Fibroblast of the conjunctiva (primary cell): ENCODE measurements at regions not wholly inside any gene's neighbourhood (a gene's known extent, or its start where the extent isn't known, plus 50 kb on each side); places are given as distances from the start of the nearest gene placed in this dataset.
A peak's percentile ranks its signal among the peaks of the same experiment; 100 is the strongest.

ENCODE experiments used
- DNase-seq: peaks from one replicate; pipeline ENCODE4 v3.0.0-alpha.2; 2010; ENCODE audit warnings: low read depth

DNA sequence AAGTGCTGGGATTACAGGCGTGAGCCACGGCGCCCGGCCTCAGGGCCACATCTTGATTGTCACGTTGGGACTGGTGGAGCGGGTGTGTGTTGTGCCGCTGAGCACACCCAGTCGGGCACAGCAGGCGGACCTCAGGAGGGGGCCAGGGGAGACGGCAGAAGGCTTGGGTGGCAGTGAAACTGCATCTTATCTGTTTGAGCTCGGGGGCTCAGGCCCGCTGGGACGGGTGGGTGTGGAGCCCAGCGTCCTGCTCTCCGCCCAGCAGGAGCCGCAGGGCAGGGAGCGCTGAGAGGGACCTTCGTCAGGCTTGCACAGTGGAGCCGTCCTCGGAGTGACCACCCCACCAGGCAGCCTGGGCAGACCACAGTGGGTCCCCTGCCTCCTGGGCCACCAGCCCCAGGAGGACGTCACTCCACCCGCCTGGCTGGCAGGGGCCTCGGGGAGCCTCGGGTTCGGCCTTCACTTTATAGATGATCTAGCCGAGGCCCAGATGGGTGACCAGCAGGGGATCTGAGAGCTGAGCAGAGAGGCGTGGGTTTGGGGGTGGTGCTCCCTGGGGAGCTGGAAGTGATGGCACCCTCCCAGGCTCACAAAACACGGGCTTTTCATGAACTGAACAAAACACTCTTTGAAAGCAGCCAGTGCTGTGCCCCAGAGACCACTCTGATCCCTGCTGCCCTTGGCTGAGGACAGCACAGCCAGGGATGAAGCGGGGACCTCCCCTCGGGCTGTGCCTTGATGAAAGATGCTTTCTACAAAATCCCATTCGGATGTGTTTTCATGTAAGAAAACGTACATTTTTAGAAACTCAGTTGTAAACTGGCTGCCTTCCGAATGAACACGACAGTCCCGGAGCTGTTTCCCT is 181.1 kb downstream of the SEC14L1 start:
- DNase-seq: no peak

DNA sequence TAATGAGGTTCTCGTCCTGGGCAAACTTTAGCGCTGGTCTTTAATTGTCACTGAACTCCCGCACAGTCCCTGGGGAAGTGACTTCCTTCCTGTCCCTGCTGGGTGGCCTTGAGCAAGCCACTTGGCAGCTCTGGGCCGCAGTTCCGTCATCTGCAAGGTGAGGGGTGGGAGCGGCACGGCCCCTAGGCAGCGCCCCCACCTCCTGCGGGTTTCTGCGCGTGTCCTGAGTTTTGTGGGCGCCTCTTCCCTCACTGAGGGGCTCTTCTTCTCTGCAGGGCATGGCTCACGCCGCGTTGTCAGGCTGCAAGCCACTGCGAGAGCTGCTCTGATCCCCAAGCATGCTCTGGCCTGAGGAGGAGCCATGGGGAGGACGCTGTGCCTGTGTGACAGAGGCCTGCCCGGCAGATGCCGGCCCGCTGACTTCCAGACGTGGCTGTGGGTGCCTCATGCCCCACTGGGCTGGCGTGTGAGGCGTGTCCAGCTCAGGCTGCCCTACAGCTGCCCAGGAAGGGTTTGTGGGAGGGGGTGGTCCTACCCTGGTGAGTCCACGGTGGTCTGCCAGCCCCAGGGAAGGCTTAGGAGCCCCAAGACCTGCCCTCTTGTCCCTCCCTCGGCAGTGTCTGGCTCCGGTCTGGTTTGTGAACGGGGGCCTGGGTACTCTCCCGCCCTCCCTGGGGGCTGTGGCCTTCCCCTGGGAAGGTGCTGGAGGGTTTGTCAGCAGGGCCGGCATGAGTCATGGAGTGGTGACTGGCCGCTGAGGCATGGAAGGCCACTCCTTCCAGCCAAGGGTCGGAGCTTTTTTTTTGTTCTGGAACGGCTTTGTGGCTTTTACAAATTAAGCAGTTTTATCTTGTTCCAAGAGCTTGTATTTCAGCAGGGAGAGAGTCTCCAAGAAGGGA is 182.0 kb downstream of the SEC14L1 start:
- DNase-seq: peak; percentile 97

DNA sequence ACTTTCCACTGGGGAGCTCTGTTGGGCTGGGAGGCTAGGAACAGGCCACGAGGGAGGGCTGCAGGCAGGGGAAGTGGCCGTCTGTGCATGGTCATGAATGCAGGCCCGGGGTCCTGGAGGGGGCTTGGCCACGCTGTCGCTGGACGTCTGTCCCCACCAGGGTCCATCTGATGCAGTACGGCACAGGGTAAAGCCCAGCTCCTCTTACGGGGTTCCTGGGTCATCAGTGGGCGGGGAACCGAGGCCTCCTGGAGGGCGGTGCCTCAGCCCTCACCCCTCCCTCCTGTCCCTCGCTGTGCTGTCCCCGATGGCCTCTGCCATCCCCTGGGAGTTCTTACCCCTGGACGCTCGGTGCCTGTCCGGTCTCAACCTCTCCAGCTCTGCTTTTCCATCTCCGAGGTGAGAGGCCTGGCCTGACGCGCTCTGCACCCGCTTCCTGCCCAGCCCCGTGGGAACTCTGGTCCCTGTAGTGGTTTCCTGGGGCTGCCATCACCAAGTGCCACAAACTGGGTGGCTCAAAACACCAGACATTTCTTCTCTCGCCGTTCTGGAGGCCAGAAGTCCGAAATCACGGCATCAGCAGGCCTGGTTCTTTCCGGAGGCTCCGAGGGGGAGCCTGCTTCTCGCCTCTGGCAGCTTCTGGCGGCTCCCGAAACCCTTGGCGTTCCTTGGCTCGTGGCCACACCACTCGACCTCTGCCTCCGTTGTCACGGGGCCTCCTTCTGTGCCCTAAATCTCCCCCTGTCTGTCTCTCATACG is 182.8 kb downstream of the SEC14L1 start:
- no peak for DNase-seq

DNA sequence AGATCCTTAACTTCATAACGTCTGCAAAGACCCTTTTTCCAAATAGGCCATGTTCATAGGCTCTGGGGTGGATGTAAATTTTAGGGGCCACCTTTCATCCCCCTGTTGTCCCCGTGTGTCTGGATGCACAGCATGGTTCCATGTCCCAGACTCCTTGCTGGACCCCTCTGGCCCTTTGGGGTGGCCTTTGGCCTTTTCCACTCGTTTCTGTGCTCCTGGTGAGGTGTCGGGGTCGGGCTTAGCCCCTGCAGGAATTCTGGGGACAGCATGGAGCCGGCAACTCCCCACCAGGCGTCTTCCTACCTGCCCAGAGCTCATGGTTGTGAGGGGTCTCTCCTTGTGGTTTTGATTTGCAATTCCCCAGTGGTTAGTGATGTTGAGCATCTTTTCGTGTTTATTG is 183.5 kb downstream of the SEC14L1 start:
- DNase-seq: no peak

DNA sequence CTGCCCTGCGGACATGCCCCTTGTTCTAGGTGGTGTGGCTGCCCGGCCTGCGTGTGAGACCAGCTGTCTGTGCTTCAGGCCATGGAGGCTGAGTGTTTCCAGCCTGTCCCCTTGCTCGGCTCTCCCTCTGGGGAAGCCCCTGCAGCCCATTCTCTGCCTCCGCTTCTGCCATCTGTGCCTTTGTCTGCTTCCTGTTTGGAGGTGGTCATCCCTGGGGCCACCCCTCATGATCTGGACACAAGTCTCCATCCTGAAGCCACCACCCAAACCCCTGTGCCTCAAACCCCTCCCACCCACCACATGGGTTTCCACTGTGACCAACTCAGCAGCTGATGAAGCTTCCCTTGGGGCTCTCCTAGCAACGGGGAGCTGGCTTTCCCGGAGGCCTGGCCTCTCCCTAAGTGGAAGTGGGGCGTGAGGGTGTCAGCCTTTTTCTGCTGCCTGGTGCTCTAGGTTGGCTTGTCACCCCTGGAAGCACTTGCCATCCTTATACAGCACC is 184.9 kb downstream of the SEC14L1 start:
- no peak for DNase-seq

DNA sequence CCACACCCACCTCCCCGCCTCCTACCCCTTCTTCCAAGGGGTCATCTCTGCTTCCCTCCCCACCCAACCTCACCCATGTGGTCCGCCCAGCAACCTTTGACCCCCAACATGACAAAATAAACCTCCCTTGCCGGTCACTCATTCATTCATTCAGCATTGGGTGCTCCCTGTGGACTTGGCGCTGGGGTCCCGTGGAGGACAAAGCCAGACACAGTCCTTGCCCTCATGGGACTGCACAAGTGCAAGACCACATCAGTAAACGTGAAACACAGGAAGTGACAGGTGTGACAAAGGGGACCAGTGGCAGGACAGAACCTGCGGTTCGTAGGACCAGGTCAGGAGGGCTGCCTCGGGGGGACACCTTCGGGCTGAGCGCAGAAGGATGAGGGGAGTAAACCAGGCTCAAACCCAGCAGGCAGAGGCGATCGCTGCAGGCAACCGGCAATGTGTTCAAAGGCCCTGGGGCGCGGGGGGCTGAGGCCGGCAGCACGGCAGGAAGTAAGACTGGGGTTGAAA is 185.4 kb downstream of the SEC14L1 start:
- no peak for DNase-seq

DNA sequence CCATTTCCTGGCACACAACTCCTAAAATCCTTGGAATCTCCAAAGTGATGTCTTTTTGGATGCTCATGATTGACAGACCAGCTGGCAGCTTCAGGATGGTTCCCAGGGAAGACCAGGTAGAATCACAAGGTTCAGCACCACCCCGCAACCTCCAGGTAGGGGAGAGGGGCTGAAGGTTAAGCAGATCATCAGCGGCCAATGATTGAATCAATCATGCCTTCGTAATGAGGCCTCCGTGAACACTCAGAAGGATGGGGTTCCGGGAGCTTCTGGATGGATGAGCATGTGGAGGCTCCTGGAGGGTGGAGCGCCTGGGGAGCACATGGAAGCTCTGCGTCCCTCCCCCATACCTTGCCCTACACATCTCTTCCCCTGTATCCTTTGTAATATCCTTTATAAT is 185.9 kb downstream of the SEC14L1 start:
- no peak for DNase-seq

DNA sequence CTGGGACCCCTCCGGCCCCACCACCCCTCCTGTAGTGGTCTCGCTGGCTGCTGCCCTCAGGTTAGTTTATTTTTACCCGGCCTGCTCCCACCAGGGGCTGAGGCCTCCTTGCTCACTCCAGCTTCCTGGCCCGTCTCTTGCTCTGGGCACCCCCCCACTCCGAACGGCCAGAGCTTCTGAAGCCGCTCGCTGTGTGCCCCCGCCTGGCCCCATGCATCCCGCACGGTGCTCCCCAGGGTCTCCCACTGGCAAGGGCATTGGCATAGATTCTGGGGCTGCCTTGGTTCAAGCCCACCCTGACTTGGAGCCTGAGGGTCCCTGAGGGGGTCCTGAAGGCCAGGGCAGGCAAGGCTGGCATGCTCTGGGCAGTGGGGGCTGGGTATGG is 186.4 kb downstream of the SEC14L1 start:
- no peak for DNase-seq

DNA sequence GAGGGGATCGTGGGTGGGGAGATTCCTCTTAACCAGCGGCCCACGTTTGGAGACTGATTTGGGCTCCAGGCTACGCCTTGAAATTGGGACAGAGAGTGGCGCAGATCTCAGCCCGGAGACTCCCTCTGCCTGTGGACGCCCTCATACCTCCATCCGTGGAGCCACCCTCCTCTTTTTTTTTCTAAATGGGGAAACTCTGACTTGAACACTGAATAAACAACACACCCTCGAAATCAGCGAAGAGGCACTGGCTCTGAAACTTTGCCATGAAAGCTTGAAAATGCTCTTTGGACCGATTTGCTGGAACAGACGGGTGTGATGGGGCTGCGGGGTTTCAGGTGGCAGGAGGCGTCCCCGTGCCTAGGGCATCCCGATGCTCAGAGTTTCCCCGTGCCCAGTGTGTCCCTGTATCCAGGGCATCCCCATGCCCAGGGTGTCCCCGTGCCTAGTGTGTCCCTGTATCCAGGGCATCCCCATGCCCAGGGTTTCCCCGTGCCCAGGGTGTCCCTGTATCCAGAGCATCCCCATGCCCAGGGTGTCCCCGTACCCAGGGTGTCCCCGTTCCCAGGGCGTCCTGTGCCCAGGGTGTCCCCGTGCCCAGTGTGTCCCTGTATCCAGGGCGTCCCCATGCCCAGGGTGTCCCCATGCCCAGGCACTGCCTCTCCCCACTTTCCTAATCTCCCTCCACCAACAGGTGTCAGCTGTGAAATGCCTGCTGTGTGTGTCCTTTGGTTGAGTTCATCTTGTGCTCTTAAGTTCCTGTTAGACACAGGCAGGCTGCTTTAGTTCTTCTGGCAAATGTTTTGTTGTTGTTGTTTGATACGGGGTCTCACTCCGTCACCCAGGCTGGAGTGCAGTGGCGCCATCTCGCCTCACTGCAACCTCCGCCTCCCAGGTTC is 187.0 kb downstream of the SEC14L1 start:
- DNase-seq: no peak

DNA sequence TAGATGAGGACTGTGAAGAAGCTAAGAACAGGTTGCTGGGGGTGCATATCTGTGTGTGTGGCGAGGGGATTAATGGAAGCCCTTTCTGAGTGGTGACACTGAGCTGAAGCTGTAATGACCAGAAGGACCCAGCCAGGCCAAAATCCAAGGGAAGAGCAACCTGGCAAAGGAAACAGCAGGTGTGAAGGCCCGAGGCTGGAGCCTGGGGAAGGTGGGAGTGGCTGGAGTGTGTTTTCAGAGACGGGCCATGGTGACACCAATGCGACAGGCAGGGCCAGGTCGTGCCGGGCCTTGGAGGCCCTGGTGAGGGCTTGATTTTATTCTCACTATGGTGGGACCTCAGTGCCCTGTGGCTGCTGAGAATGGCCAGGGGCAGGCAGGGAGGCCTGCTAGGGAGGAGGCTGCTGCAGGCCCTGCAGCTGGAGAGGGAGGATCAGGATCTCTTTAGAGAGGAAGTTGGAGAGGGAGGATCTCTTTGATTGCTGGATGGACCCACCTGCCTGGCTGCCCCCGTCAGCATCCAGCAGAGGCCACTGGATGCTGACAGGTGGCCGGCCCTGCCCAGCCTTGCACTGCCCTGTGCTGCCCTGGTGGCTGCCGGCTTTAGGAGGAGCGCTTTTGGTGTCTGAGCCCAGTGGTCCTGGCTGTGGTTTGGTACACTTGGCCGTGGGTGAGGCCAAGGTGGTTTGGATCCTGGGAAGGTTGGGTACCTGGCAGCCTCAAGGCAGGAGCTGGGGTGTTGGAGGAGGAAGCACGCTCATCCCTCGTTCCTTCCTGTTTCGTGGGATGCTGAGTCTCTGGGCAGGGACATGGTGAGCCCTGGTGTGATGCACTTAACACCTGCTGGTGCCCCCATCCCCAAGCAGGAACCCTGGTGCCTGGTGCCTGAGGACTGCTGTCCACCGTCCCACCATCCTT is 188.3 kb downstream of the SEC14L1 start:
- no peak for DNase-seq

DNA sequence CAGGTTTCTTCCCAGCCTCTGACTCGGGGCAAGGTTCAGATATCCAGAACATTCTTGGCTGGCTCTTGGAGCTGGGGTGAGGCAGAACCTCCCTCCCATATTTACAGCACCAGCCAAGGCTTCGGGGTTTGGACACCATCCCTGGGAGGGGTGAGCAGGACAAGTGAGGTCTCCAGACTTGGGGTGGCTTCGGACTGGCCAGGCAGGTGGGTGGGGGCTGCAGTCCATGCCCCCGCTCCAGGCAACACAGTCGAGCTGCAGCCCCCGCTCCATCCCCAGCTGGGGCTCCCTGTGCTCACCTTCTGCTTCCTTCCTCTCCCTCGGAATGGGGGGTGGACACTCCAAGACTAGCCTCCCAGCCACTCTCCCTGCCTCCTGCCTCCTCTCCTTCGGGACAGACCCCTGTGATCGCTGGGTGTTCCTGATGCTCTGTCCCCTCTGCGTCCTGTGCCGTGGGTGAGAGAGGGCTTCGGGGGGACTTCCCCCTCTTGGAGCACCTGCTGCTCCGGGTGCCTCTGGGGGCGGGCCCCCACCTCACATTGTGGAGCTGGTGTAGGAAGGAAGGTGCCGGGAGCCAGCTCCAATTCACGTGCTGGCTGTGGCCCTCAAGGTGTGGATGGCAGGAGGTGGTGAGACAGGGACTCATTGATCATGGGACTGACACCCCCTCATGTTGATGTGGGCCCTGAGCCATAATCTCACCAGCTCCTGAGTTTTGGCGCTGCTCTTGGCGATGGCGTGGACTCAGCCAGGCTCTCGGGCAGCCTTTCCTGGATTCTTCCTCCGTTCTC is 189.2 kb downstream of the SEC14L1 start:
- no peak for DNase-seq

DNA sequence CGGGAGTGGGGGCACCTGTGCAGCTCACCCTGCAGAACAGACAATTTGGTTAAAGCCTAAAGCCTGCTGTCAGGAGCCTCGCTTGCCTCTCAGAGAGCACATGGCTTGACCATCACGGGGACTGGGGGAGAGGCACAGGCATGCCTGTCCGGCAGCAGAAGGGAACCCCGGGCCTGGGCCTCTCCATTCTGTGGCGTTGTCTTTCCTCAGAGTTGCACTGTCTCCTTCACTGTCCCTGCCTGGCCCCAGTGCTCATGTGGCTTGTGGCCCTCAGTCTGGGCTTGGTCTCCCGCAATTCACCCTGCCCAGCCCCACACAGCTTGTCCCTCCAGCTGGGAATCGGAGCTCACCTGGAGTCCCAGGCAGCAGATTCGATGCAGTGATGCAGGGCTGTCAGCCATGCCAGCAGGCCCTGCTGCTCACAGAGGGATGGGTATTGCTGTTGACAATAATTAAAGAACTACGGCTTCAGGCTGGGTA is 189.9 kb downstream of the SEC14L1 start:
- DNase-seq: no peak

DNA sequence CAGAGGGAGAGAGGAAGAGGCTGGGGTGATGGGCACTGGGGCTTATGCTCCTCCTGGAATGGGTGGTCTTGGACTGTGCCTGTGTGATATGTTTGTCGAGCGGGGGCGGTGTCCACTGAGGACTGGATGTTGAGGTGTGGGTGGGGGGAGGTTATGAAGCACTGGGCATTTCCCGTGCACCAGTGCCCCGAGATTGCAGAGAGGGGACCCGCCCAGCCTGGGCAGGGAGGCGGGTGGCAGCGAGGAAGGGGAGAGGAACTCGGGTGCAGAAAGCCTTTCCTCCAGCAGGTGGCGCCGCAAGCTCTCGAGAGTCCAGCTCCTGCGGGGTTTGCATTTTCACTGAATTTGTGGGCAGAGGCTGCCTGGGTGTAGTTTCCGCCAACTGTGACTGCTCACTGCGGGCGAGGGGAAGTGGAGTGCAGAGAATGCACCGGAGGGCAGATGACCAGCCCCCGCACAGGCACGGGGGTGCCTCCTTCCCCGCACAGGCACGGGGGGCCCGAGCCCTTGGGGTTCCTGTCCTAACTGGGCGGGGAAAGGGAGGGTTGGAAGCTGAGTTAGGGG is 190.6 kb downstream of the SEC14L1 start:
- DNase-seq: peak; percentile 79

DNA sequence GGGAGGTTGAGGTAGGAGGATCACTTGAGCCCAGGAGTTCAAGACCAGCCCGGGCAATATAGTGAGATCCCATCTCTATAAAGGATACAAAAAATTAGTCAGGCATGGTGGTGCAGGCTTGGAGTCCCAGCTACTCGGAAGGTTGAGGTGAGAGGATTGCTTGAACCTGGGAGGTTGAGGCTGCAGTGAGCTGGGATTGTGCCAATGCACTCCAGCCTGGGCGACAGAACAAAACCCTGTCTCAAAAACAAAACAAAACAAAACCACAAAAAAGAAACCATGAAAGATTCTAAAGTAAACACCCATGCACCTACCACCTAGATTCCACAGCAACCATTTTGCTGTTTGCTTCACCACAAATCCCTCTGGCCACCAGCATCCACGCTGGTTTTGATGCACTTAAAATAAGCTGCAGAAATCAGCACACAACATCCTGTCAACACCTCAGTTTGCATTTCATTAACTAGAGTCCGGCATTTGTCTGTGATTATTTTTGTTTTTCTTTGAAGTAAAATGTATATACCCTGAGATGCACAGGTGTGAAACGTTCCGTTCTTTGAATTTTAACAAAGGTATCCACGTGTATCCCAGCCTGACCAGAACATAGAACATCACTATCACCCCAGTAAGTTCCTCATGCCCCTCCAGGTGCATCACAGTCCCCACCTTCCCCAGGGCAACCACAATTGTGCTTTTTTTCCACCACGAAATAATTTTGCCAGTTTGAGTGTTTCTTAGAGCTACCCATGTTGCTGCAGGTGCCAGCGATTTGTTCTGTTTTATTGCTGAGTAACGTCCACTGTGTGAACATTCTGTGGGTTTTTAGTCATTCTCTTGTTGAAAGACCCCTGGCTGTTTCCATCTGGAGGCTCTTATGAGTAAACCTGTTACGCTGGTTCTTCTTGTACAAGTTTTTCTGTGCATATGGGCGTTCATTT is 191.5 kb downstream of the SEC14L1 start:
- no peak for DNase-seq

DNA sequence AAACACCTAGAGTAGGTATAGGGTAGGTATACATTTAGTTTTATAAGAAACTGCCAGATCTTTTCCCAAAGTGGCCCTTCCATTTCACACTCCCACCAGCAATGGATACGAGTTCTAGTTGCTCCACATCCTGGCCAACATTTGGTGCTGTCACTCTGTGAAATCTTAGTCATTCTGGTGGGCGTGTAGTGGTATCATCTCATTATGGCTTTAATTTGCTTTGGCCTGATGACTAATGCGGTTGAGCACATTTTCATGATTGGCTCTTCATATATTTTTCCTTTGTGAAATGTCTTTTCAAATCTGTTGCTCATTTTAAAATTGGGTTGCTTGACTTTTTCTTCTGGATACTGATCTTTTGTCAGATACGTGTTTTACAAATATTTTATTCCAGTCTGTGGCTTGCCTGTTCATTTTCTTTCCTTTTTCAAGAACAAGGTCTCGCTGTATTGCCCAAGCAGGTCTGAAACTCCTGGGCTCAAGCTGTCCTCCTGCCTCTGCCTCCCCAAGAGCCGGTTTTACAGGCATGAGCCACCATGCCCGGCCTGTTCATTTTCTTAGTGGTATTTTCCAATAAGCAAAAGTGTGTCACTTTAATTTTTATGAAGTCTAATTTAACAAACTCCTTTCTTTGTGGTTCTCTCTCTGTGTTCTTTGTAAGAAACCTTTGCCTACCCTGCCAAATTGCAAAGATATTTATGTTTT is 192.4 kb downstream of the SEC14L1 start:
- DNase-seq: peak; percentile 81

DNA sequence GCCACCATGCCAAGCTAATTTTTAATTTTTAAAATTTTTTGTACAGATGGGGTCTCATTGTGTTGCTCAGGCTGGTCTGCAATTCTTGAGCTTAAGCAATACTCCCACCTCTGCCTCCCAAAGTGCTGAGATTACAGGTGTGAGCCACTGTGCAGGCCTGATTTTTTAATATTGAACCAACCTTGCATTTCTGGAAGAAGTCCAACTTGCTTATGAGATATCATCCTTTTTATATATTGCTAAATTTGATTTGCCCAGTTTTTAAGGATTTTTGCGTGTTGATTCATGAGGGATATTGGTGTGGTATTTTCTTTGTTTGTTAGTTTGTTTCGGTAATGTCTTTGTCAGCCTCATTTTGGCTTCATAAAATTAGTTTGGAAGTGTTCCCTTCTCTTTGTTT is 196.4 kb downstream of the SEC14L1 start:
- no peak for DNase-seq

DNA sequence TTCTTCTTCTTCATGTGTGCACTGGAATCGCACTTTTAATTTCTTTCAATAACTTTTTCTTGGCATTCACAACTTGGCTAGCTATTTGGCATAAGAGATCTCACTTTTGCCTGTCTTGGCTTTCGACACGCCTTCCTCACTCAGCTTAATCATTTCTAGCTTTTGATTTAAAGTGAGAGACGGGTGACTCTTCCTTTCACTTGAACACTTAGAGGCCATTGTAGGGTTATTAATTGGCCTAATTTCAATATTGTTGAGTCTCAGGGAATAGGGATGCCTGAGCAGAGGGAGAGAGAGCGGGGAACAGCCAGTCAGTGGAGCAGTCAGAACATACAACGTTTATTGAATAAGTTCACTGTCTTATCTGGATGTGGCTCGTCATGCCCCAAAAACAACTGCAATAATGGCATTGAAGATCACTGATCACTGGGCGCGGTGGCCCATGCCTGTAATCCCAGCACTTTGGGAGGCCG is 200.3 kb downstream of the SEC14L1 start:
- no peak for DNase-seq
